HG02870 (cell line): ENCODE measurements at regions not wholly inside any gene's neighbourhood (a gene's known extent, or its start where the extent isn't known, plus 50 kb on each side); places are given as distances from the start of the nearest gene placed in this dataset.

Experiments
- ATAC-seq: cut with Tn5 transposase; IDR thresholded peaks from one replicate; pipeline ENCODE4 v1.9.1; 2021; ENCODE audit warnings: mild to moderate bottlenecking, moderate library complexity; ENCODE audit not compliant: unreplicated experiment

DNA sequence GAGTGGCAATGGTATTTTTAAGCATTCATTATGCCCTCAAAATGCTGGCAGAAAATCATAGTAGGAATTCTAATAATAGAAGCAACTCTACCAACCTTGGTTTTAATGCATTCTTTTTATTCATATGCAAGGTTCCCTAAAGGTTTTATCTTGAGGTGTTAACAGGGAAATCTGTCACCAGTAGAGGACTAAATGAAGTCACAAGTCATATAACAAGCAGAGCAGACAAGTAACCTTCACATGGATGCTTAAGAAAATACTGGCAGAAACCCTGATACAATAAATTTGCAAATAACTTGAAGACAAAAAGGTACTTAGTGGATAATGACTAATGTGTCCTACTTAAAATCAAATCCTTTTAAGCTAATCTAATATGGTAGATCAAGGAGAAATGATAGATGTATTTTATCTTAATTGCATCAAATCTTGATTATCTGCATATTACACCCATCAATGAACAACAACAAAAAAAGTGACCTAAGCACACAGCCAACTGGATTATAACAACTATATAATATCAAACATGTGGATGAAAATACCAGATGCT is 73.3 kb downstream of the RFC3 start:
- no peak for ATAC-seq

DNA sequence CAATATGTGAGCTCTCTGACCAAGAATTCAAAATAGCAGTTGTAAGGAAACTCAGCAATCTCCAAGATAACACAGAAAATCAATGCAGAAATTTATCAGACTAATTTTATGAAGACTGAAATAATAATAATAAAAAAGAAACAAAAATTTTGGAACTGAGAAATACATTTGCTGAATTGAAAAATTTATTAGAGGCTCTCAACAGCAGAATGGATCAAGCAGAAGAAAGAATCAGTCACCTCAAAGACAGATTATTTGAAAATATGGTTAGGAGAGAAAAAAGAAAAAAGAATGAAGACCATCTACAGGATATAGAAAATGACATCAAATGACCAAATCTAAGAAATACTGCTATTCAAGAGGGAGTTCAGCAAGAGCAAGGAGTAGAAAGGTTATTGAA is 75.6 kb downstream of the RFC3 start:
- ATAC-seq = no peak

DNA sequence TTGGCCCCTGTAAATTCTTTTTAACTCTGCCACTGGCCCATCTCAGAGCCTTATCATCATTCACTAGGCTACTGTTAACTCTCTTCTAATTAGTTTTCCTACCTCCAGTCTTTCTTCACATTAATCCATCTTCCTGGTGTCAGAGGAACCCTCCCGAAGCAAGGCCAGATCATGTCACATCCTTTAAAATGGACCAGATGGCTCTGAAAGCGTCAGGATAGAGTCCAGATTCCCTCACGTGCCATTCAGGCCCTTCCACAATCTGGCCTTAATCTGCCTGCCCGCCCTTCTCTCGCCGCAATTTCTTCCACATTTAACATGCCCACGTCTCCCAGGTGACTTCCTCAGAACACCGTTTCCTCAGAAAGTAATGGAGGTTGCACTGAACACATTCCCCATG is 86.5 kb downstream of the RFC3 start:
- ATAC-seq = no peak

DNA sequence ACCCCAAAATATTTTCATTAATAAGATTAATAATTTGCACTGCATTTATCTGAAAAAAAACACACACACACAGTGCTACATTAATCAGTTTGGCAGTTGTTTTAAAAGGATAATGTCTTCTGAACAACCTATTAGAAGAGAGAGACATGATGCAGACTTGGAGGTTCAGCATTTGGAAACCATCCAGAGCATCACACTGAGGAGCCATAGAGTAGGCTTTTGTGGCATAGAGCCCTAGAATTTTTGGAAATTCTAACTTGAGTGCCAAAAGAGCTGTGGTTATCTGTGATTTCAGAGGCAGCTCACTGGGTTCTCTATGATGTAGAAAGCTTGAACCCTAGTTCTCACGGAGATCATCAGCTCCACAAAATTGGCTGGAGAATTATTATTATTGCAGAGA is 90.2 kb downstream of the RFC3 start:
- ATAC-seq = no peak

DNA sequence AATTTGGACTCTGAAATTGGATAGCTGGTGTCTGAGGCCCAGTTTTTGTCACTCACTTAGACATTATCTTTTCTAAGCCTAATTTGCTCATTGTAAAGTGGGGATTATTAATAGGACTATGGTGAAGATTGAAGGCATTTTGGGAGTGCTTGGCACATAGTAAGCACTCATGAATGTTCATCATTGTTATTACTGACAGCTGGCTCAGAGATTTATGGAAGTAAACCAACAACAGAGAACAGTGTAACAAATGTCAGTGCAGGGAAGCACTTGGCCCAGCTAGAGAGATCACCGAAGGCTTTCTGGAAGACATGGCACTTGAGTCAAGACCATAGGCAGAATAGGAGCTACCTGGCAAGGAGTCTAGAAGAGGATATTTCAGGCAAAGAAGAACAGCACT is 92.3 kb downstream of the RFC3 start:
- no peak for ATAC-seq

DNA sequence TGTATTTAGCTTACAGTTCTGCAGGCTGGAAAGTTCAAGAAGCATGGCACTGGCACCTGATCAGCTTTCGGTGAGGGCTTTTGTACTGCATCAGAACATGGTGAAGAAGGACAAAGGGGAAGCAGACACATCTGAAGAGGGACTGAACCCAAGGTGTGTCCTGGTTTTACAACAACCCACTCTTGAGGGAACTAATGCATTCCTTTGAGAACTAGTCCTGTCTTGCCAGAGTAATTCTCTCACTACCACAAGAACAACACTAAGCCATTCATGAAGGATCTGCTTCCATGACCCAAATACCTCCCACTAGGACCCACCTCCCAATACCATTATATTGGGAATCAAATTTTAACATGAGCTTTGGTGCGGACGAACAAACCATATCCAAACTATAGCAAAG is 93.6 kb downstream of the RFC3 start:
- ATAC-seq = no peak

DNA sequence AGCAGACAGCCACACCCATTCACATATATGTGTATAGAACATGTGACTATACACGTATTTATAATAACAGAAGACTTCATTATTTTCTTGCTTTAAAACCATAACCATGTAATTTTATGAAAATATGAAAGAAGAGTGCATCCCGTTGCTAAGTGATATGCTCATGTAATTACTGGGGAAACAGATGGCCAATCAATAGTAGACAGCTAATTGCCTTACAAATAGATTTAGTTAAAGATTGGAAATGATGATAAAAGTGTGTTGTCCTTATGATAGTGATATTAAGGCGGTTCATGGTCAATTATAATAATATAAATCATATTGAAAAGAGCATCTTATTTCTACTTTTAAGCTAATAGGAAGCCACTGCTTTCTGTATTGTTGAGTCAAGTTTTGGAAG is 95.9 kb downstream of the RFC3 start:
- no peak for ATAC-seq

DNA sequence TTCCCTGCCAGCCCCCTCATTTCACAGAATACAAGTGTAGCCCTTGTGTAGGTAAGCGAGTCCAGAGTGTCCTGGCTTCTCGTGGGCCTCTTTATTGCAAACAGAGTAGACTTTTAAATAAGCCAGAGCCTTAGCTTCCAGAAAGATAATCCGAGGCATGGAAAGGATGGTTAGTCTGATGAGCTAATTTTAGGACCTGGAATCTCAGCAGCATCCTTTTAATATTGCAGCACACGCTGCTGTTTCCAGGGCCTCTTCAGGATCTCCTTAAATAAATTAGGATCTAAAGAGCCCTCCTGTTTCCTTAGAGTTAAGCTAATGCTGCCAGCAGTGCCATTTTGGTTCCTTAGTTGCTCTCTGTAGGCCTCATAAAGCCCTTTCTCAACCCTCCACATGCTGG is 99.2 kb downstream of the RFC3 start:
- ATAC-seq = no peak

DNA sequence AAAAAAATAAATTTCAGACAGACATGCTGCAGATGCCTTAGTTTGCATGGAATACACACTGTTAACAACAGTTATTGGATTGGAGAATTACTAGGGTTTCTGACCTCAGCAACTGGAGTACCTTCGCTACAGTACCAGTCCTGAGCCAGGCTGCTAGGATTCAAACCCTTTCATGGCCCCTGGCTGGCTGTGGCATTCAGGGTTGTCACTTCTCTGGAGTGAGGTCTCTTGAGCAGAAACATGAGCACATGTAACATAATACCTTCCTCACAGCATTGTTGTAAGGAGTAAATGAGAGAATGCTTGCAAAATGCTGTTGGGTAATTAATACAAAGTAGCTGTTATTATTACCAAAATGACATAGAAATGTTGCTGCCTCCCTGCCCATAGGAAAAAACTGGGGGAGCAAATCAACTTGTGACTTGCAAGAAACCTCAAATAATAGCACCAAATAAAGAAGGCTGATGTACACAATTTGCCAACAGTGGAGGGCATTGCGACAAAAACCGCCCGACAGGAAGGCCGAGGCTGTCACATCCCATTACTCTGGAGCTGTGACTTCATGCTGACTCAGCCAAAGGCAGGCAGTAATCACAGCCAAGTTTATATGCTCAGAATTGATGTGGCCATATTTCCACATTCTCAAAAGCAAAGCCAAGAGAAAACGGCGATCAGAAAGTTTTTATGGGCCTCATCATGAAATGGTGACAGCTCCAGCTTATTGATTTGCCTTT is 100.4 kb downstream of the RFC3 start:
- ATAC-seq = no peak

DNA sequence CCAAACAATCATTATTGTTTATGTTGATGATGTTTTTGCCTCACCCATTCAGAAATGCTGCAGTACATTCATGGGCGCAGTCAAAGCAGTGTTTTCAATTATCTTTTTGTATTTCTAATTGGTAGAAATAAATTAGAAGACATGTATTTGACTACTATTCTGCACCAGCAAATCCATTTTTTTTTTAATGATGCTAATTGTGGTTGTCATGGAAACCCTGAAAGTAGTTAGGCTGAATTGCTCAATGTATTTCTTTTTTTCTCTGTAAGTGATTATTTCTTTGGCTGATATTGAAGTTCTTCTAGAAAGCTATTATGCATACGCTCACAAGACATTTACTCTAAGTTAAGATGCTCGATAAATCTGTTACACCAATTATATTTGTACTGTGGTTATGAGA is 101.2 kb downstream of the RFC3 start:
- ATAC-seq = no peak

DNA sequence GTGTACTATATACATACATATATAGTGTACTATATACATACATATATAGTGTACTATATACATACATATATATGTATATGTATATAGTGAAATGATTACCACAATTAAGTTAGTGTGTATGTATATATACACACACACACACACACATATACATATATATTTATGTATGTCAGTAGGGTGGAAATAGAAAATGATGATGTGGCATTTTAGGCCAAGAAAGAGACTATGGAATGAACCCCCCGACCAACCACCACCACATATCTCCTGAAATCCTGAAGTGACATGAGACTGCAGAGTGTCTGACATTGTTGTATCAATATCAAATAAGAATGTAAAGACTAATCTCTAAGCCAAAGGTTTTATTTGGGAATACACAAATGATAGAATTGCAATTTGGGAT is 107.6 kb downstream of the RFC3 start:
- ATAC-seq = no peak

DNA sequence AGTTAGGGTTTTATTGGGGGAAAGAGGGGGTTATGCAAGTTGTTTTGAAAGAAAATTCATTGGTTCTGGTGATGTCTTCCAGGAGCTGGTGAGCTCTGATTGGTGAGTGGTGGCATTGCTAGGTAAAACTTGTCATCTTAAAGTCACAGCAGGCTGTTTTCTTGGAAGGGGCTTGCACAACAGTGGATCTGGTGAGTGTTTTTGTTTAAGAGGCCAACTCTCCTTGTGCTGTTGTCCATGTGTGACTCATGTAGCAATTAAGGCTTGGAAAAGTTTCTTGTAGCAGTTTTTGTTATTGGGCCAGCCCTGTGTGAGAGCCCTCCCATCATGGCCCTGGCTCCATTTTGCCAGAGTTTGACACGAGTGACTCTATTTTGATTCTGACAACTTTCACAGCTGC is 109.4 kb downstream of the RFC3 start:
- no peak for ATAC-seq

DNA sequence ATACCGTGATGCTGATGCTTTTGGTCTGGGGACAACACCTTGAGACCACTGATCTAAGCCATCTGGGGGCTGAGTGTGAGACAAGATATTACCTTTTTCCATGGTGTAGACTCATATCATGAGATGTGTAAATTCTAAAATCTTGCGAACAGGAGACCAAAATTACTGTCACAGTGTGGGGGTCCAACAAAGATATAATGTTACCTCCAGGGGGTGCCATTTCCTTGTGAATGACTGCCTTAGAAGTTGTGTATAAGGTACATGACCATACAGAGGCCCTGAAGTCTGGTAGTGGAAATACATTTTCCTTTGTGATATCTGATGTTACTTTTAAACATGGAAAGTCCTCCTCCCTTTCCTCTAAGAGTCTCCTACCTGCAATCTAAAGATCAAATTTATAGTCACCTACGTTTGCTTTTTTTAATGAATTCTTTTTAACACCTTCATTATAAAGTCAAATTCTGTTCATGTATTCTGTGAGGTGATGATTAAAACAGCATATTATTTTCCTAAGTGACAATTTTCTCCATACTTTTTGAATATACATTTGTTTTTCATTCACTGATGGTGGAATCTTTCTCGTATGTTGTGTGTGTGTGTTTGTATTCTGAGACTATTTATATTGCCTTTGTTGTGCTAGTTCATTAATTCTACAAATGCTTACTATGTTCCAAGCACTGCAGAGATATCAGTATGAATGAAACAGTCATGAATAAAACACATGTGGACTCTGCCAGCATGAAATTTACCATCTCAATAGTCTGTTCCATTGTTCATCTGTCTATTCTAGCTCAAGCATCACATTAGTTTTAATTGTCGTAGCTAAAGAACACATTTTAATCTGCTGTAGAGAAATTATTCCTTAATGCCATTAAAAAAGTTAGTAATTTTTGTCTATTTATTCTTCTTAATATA is 113.7 kb downstream of the RFC3 start:
- ATAC-seq = no peak

DNA sequence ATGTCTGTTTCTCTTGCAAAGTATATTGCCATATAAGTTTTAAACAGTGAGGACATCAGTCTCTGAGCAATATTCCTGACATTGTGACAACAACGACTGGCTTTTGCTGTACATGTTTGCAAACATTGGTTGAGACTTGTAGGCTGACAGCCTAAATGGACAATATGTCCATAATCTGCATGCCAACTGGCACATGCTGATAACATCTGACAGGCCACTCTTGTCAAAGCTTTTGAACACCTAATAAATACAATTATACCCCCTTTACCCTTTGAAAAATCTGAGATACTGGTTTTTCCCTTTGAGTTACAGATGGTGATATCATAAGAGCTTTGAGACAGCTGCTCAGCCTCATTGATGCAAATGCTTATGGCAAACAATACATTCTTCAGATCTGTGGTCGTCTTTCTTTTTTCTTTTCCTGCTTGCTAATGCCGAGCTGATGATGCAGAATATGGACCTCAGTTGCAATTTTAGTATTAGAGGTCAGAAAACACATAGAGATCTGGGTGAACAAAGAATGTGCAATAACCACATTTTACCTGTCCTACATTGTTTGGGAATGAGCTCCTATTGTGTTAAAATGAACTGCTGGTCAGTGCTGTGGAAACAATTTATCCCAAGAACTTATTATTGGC is 114.9 kb downstream of the RFC3 start:
- ATAC-seq = no peak

DNA sequence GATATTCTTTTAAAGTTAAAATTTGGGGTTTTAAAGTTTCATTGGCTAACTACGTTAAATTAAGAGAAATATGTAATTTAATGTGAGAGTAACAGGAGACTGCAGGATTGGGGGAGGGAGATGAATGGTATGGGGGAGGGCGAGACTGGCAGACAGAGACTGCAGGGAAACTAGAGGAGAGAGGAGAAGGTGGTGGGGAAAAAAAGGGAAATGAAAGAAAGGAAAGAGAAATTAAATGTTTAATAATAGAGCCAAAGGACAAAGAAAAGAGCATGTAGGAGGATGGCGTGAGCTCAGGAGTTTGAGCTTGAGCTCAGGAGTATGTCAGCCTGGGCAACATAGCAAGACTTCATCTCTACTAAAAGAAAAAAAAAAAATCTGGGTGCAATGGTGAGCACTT is 115.9 kb downstream of the RFC3 start:
- ATAC-seq = no peak

DNA sequence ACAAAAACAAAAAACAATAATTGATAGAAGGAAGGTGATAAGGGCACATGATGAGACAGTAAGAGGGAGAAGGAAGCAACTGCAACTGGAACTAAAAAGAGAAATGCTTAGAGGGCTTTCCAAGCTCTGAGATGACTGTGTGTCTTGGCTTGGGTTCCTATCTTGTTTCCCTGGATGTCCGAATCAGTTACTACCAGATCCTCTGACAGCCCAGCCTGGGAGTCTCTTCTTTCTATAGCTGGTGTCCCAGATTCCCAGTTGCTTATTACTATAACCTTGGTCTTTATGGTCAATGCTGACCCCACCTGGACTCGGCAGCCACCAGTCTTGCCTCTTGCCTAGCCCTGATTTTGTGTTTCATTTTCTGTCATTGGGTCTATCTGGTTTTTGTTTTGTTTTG is 116.4 kb downstream of the RFC3 start:
- no peak for ATAC-seq

DNA sequence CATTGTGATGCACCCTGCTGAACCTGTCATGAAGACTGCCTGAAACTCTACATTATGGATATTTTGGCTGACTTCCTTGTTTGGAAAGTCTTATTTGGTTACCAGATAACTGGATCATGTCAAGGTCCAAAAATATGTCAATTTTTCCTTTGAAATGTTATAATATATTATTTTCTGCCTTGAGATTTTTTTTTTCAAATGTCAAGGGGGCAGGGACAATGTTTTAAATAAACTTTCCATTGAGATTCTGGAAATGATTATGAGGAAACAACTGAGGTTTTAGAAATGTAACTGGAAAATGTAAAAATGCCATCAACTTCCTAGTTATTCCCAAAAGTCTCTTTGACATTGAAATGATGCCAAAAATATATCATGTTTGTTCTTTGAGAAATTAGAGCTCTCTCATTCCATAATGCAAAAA is 117.0 kb downstream of the RFC3 start:
- no peak for ATAC-seq

DNA sequence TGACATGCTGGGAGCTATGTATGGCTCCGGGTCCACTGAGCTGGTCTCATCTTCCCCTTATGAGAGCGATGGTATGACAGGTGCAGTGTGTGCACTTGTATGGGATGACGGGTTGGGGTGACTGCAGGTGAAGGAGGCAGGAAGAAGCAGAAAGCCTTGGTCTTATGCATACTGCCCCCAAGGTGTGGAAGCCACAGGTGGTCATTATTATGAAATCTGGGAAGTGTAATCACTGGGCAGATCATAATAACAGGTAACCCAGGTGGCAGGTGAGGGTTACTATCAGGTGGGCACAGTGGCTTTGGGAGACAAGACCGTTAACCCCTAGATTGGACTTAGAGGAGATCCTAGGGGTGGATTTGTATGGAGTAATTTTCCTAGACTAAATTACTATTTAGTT is 118.0 kb downstream of the RFC3 start:
- no peak for ATAC-seq

DNA sequence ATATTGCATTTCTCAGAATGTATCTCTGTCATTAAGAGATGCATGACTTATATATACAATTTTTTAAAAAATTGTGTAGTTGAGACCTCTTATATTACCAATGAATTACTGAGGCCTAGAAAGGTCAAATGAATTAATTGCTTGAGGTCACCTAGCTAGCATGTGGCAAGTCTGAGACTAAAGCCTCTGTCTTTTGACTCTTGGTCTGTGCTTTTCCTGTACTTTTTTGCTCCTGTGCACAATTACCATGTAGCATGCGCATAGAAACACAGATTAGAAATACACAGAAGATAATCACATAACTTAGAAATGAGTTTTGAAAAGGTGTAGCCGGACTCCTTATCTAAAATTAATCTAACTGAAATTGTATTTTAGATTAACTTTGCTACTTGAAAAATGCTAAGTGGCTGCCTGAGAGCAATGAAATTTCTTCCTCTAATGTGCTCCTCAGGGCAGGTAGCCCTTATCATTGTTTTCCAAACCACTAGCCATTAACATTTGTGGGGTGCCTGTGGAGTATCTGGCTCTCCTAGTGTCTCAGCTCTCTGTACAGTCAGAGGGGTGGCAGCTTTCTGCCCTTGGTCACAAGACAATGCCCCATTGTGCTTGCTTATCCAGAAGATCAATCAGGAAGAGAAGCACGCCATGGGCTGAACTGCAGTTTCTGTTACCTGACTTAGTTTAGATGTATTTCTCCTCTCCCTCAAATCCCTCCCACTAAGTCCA is 119.6 kb downstream of the RFC3 start:
- ATAC-seq = no peak

DNA sequence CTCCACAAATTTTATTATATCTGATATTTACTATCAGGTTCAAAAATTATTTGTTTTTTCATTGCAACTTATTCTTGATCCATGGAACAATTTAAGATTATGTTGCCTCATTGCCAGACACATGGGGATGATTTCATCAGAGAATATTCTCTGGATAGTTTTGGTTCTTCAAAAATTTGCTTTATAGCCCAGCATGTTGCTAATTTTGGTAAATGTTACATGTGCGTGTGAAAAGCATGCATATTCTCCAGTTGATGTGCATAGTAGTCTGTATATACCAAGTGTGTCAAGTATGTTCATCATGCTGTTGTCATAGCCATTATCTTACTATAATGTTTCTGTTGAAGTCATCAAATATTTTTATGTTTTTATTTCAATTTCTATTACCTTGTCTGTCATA is 122.3 kb downstream of the RFC3 start:
- ATAC-seq = no peak

DNA sequence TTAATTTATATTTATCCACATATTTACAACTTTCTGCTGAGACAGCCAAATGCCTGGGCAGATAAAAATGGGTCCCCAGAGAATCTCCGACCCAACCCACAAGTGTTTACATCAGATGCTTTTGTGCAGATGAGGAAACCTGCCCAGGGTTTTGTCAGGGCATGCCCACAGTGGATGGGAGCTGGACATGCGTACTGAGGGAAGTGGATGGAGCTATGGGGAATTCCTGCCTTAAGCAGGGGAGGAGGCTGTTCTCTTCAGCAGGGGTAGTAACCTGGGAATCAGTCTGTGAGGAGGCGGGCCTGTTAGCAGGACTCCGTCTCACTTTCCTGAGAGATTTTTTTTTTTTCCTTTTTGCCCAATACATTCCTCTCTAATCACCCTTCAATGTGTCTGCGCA is 122.9 kb downstream of the RFC3 start:
- no peak for ATAC-seq
